Activated CD8-positive, alpha-beta memory T cell treated with anti-CD3 and anti-CD28 coated beads, Interleukin-2, amount 50 U/mL, for 4 hours (primary cell): ENCODE measurements at regions not wholly inside any gene's neighbourhood (a gene's known extent, or its start where the extent isn't known, plus 50 kb on each side); places are given as distances from the start of the nearest gene placed in this dataset.

Experiments used
- DNase-seq: peaks from one replicate; pipeline ENCODE4 v3.0.0-alpha.2; 2020

GRCh38 chr11:115598257-115598901 lies 94.2 kb upstream of the CADM1 start:
- no peak for DNase-seq

- DNase-seq, result no peak
Observed at GRCh38 chr11:115591380-115591779, 87.2 kb upstream of the CADM1 start.

- no peak for DNase-seq
Observed at GRCh38 chr11:115590254-115590653, 86.0 kb upstream of the CADM1 start.

- no peak for DNase-seq
Observed at GRCh38 chr11:115587718-115588342, 83.6 kb upstream of the CADM1 start.

- no peak for DNase-seq
Observed at GRCh38 chr11:115585361-115586024, 81.3 kb upstream of the CADM1 start.

- DNase-seq, result no peak
Observed at GRCh38 chr11:115581871-115582639, 77.8 kb upstream of the CADM1 start.

GRCh38 chr11:115580927-115581680 lies 76.9 kb upstream of the CADM1 start:
- no peak for DNase-seq

GRCh38 chr11:115580416-115580815 lies 76.2 kb upstream of the CADM1 start:
- no peak for DNase-seq

- DNase-seq, result no peak
Observed at GRCh38 chr11:115579181-115579825, 75.1 kb upstream of the CADM1 start.

GRCh38 chr11:115578275-115578674 lies 74.1 kb upstream of the CADM1 start:
- DNase-seq, result no peak

GRCh38 chr11:115577701-115578100 lies 73.5 kb upstream of the CADM1 start:
- DNase-seq, result no peak

- DNase-seq, result no peak
Observed at GRCh38 chr11:115576606-115577380, 72.6 kb upstream of the CADM1 start.

GRCh38 chr11:115572551-115572950 lies 68.3 kb upstream of the CADM1 start:
- DNase-seq, result no peak

GRCh38 chr11:115566180-115566764 lies 62.1 kb upstream of the CADM1 start:
- no peak for DNase-seq

GRCh38 chr11:115564851-115565250 lies 60.6 kb upstream of the CADM1 start:
- no peak for DNase-seq

GRCh38 chr11:115561116-115561515 lies 56.9 kb upstream of the CADM1 start:
- DNase-seq, result no peak

GRCh38 chr11:115558635-115559034 lies 54.4 kb upstream of the CADM1 start:
- DNase-seq, result no peak

GRCh38 chr11:115557681-115558080 lies 53.5 kb upstream of the CADM1 start:
- no peak for DNase-seq

GRCh38 chr11:115556984-115557383 lies 52.8 kb upstream of the CADM1 start:
- DNase-seq, result no peak

- DNase-seq, result no peak
Observed at GRCh38 chr11:115555336-115556090, 51.3 kb upstream of the CADM1 start.
